Upper lobe of right lung (tissue), 1 donor: ENCODE measurements at regions not wholly inside any gene's neighbourhood (a gene's known extent, or its start where the extent isn't known, plus 50 kb on each side); places are given as distances from the start of the nearest gene placed in this dataset.

ENCODE experiments used
- ATAC-seq: fragments of 200-7000 bp; cut with Tn5 transposase; one replicate; pipeline ENCODE4 v1.9.1; 2020; ENCODE audit warnings: mild to moderate bottlenecking, moderate library complexity
- DNase-seq: peaks from one replicate; pipeline ENCODE4 v3.0.0-alpha.2; 2020
- H3K27ac ChIP-seq: fragments of 200-600 bp; one replicate; pipeline ENCODE4 v1.8.0; 2022
- H3K27me3 ChIP-seq: fragments of 200-600 bp; one replicate; pipeline ENCODE4 v1.8.0; 2022; ENCODE audit warnings: mild to moderate bottlenecking
- H3K36me3 ChIP-seq: fragments of 200-600 bp; one replicate; pipeline ENCODE4 v1.8.0; 2022
- H3K4me1 ChIP-seq: fragments of 200-600 bp; one replicate; pipeline ENCODE4 v1.8.0; 2022
- H3K4me3 ChIP-seq: fragments of 200-600 bp; one replicate; pipeline ENCODE4 v1.8.0; 2022; ENCODE audit warnings: mild to moderate bottlenecking
- H3K9me3 ChIP-seq: fragments of 200-600 bp; one replicate; pipeline ENCODE4 v1.8.0; 2022
- CTCF ChIP-seq: fragments of 200-600 bp; IDR thresholded peaks from one replicate; pipeline ENCODE4 v1.8.0; 2022; ENCODE audit warnings: antibody characterized with exemption
- intact Hi-C: fragments of 100-400 bp; cut with DNase I; formaldehyde crosslinking; loops from one replicate; pipeline ENCODE4 v1.11.0; 2022
- donor health status: DM: no; HTN: yes; CAD: no; lungs with severe emphysema.

GRCh38 chr9:124133727-124134126 is 122.2 kb downstream of the LHX2 start:
- DNase-seq = peak; percentile 76
- intact Hi-C loops = no loop called here
- peak; percentile 41 for TF ChIP-seq CTCF
- H3K4me3 ChIP-seq = no peak overlapping the region
- no peaks in the 10 kb centered on the region for H3K27me3 ChIP-seq
- no peaks in the 10 kb centered on the region for H3K36me3 ChIP-seq
- ATAC-seq = peak; percentile 90
- no peaks in the 10 kb centered on the region for H3K4me1 ChIP-seq
- H3K27ac ChIP-seq = no peak overlapping the region
- no peaks in the 10 kb centered on the region for H3K9me3 ChIP-seq

- no peak for DNase-seq
- H3K27ac ChIP-seq = no peak overlapping the region
- H3K36me3 ChIP-seq = no peaks in the 10 kb centered on the region
- no peaks in the 10 kb centered on the region for H3K9me3 ChIP-seq
- ATAC-seq = no peak
- no peaks in the 10 kb centered on the region for H3K4me1 ChIP-seq
- intact Hi-C loops = no loop called here
- no peak overlapping the region for H3K4me3 ChIP-seq
- no peak for TF ChIP-seq CTCF
- no peaks in the 10 kb centered on the region for H3K27me3 ChIP-seq
Observed at GRCh38 chr9:124134526-124134925, 123.0 kb downstream of the LHX2 start.

GRCh38 chr9:124135813-124136365 is 121.9 kb upstream of the NEK6 start:
- no peaks in the 10 kb centered on the region for H3K4me1 ChIP-seq
- intact Hi-C loops = no loop called here
- no peak overlapping the region for H3K4me3 ChIP-seq
- no peak for TF ChIP-seq CTCF
- no peaks in the 10 kb centered on the region for H3K9me3 ChIP-seq
- H3K36me3 ChIP-seq = no peaks in the 10 kb centered on the region
- DNase-seq = no peak
- no peak overlapping the region for H3K27ac ChIP-seq
- H3K27me3 ChIP-seq = no peaks in the 10 kb centered on the region
- ATAC-seq = no peak

- no peaks in the 10 kb centered on the region for H3K36me3 ChIP-seq
- intact Hi-C loops = no loop called here
- H3K9me3 ChIP-seq = no peaks in the 10 kb centered on the region
- no peak for ATAC-seq
- H3K27ac ChIP-seq = no peak overlapping the region
- no peaks in the 10 kb centered on the region for H3K4me1 ChIP-seq
- no peaks in the 10 kb centered on the region for H3K27me3 ChIP-seq
- DNase-seq = no peak
- no peak overlapping the region for H3K4me3 ChIP-seq
- TF ChIP-seq CTCF = no peak
Observed at GRCh38 chr9:124137009-124137943, 120.5 kb upstream of the NEK6 start.

GRCh38 chr9:124137944-124138335 is 119.8 kb upstream of the NEK6 start:
- Histone ChIP-seq H3K27ac (no peak overlapping the region), H3K36me3 (no peaks in the 10 kb centered on the region), H3K4me3 (no peak overlapping the region), H3K27me3 (no peaks in the 10 kb centered on the region), H3K4me1 (no peaks in the 10 kb centered on the region), H3K9me3 (no peaks in the 10 kb centered on the region)
- intact Hi-C loops = no loop called here
- ATAC-seq (no peak), DNase-seq (no peak)
- no peak for TF ChIP-seq CTCF
